SHP77 (cell line): ENCODE measurements at regions not wholly inside any gene's neighbourhood (a gene's known extent, or its start where the extent isn't known, plus 50 kb on each side); places are given as distances from the start of the nearest gene placed in this dataset.
A peak's percentile ranks its signal among the peaks of the same experiment; 100 is the strongest.
"Not testable (repeated sequence)": the region's sequence is repeated elsewhere in the genome, so short reads cannot be mapped to it uniquely, and the experiment has no call there.

Experiments
- DNase-seq, 2 experiments: peaks; one replicate each; lab custom pipeline; 2025; lab: John Stamatoyannopoulos, UW

DNA sequence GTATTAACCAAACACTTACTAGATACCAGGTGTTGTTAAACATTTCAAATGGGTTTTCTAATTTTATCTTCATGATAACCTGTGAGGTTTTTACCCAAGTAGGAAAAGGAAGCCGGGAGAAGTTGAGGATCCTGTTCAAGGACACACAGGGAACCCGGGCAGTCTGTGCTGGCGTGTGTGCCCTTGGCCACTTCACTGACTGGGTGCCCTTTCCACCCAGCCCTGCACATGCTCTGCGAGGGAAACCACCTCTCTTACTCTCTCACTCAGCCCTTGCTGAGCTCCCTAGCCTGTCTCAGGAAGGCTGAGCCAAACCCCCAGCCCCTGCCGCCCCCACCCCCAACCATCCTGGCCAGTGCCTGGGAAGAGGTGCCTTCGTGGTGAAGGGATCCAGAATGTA is 51.8 kb downstream of the TEX44 start:
- no peak for DNase-seq

DNA sequence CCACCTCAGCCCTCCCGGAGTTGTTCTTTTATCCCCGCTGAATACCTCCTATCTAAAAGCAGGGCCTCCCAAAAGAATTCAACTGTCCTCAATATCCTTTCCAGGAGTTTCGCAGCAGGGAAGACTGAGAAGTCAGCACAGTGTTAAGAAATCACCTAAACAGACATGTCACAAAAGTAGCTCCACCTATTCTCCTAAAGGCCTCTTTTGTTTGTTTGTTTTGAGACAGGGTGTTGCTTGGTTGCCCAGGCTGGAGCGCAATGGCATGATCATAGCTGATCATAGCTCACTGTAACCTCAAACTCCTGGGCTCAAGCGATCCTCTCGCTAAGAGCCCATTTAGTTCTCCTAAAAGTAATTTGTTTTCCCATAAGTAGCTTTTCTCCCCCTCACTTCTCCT is 53.8 kb downstream of the TEX44 start:
- DNase-seq = no peak

DNA sequence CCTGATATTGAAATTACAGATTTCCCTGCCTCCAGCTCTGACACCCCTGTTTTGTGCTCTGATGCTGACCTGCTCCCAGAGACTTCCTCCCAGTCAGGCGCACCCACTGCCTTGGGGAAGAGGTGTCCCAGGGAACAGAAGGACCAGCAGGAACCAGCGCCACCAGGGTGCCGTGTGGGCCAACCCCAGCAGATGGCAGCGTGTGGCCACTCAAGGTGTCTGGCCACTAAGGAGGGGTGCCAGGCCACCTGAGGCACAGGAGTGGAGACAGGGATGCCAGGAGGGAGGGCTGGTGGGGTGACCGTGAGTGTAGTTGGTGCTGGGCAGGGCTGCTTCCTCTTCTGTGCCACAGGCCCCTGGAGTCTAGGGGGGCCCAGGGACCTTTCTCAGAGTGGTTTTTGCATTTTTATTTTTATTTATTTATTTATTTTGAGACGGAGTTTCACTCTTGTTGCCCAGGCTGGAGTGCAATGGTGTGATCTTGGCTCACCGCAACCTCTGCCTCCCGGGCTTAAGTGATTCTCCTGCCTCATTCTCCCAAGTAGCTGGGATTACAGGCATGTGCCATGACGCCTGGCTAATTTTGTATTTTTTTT is 56.0 kb downstream of the TEX44 start:
- DNase-seq = peak in 1 of 2 experiments; percentile 80

DNA sequence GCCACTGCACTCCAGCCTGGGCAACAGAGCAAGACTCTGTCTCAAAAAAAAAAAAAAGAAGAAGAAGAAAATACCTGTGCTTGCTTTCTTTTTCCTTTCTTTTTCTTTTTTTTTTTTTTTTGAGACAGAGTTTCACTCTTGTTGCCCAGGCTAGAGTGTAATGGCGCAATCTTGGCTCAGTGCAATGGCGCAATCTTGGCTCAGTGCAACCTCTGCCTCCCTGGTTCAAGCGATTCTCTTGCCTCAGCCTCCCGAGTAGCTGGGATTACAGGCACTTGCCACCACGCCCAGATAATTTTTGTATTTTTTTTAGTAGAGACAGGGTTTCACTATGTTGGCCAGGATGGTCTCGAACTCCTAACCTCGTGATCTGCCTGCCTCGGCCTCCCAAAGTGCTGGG is 56.8 kb upstream of the PTMA start:
- not testable (repeated sequence) for DNase-seq

DNA sequence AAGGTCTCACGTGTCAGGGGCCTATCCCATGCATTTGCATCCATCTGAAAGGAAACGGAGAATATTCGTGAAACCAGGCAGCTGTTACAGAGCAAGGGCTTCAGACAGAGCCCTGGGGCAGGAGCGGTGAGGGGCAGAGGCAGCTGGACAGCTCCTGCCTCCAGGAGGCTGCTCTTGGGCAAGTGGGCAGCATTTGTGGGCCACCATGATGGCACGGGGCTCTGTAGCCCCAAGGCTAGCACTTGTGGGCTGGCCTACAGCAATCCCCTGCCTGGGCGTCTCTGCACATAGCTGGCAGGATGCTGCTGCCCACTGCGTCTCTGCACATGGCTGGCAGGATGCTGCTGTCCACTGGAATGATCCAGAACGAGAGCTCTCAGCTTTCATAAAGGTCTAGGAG is 52.8 kb upstream of the PTMA start:
- DNase-seq = no peak

DNA sequence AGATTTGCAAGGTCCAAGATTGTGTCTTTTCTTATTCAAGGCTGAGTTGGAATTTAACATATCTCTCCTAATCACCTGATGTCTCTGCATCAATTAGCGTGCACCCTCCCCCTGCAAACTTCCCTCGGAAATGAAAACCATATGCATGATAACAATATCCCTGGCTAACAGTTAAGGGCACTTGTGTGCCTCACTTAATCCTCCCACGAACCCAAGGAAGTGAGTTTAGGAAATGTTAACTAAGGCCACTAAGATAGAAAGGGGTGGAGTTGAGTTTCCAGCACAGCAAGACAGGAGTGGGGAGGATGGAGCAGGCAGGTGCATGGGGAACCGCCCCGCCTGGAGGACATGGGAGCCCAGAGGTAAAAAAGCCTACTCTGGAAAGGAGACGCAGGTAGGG is 52.4 kb upstream of the PTMA start:
- DNase-seq = no peak
